ENCODE measurements at regions not wholly inside any gene's neighbourhood (a gene's known extent, or its start where the extent isn't known, plus 50 kb on each side); places are given as distances from the start of the nearest gene placed in this dataset.

DNA sequence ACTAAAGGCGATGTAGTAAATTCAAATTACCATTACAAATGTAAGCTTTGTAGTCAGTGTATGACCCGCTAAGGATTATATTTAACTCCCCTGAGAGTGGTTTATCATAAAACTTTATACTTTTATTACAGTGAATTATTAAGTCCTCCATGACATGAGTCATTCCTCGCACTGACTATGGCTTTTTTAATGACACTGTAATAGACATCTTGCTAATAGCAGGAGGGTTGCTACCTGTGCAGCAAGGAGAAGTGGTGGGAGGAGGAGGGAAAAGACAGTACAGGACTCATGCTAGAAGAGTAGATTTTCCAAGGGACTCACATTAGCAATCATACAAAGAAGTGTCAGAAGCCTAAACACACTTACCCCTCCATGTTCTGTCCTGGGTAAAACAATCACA is 556.1 kb downstream of the BCL11A start:
- Mint-ChIP-seq H3K4me3 (ENCODE audit: low read depth, unreplicated experiment) (no peak overlapping the region), H3K27ac (ENCODE audit: unreplicated experiment) (no peak overlapping the region), H3K27me3 (ENCODE audit: unreplicated experiment) (no peaks in the 10 kb centered on the region), H3K4me1 (ENCODE audit: low read depth, unreplicated experiment) (no peaks in the 10 kb centered on the region), H3K9me3 (ENCODE audit: low read depth, unreplicated experiment) (peaks cover 4% of the 10 kb centered on the region), H3K36me3 (ENCODE audit: insufficient read depth, unreplicated experiment) (no peaks in the 10 kb centered on the region)
- no peak for DNase-seq
- TF ChIP-seq, protein P1, sequence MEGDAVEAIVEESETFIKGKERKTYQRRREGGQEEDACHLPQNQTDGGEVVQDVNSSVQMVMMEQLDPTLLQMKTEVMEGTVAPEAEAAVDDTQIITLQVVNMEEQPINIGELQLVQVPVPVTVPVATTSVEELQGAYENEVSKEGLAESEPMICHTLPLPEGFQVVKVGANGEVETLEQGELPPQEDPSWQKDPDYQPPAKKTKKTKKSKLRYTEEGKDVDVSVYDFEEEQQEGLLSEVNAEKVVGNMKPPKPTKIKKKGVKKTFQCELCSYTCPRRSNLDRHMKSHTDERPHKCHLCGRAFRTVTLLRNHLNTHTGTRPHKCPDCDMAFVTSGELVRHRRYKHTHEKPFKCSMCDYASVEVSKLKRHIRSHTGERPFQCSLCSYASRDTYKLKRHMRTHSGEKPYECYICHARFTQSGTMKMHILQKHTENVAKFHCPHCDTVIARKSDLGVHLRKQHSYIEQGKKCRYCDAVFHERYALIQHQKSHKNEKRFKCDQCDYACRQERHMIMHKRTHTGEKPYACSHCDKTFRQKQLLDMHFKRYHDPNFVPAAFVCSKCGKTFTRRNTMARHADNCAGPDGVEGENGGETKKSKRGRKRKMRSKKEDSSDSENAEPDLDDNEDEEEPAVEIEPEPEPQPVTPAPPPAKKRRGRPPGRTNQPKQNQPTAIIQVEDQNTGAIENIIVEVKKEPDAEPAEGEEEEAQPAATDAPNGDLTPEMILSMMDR (IDR thresholded peaks at IDR 0.05; ENCODE audit: unreplicated experiment), result no peak
- intact Hi-C loops (cut with micrococcal nuclease; ENCODE audit: unreplicated experiment), result no loop called here
- CTCF ChIA-PET, result no interaction called here
- BruUV-seq (replicated peaks), result no TSS peak

DNA sequence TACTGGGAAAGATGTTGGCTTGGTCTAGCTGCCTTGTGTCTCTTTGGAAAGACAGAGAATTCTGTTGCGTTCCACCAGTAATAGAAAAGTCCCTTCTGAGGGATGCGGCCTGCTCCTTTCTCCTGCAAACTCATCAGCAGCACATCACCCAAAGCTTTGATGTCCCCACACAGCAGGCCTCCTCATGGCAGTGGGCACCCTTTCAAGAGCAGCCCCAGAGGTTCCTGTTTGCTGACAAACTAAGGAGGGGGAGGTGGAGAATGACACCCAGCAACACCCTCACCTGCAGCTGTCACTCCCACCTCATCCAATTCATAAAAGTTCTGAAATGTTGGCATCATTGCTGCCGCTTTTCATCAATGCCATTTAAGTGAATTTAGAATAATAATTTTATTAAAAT is 556.6 kb downstream of the BCL11A start:
- peaks cover 4% of the 10 kb centered on the region for H3K9me3 Mint-ChIP-seq (ENCODE audit: low read depth, unreplicated experiment)
- no peaks in the 10 kb centered on the region for H3K4me1 Mint-ChIP-seq (ENCODE audit: low read depth, unreplicated experiment)
- H3K4me3 Mint-ChIP-seq (ENCODE audit: low read depth, unreplicated experiment), result no peak overlapping the region
- no peak overlapping the region for H3K27ac Mint-ChIP-seq (ENCODE audit: unreplicated experiment)
- TF ChIP-seq, protein P1 (IDR thresholded peaks at IDR 0.05; ENCODE audit: unreplicated experiment), result no peak
- intact Hi-C loops (cut with micrococcal nuclease; ENCODE audit: unreplicated experiment), result no loop called here
- DNase-seq, result no peak
- no peaks in the 10 kb centered on the region for H3K36me3 Mint-ChIP-seq (ENCODE audit: insufficient read depth, unreplicated experiment)
- no peaks in the 10 kb centered on the region for H3K27me3 Mint-ChIP-seq (ENCODE audit: unreplicated experiment)
- CTCF ChIA-PET, result no interaction called here
- no TSS peak for BruUV-seq (replicated peaks)

DNA sequence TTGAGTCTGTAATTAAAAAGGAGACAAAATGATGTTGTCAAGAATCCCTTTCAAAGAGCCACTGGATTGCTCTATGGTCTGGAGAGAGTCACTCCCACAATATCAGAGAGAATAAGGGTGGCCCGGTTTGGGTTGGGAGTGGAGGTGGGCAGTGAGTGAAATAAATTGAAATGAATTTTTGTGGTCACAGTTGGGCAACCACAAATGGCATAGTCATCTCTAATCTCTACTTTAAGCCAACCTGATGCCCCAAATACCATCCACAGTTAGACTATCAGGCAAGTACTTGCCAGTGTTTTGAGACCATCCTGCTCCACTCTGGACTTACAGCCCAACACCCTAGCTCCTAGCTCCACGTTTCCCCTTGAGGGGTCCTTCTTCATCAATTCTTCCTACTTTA is 559.7 kb downstream of the BCL11A start:
- Mint-ChIP-seq H3K9me3 (ENCODE audit: low read depth, unreplicated experiment) (peaks cover 2% of the 10 kb centered on the region), H3K36me3 (ENCODE audit: insufficient read depth, unreplicated experiment) (no peaks in the 10 kb centered on the region), H3K27ac (ENCODE audit: unreplicated experiment) (no peak overlapping the region), H3K27me3 (ENCODE audit: unreplicated experiment) (no peaks in the 10 kb centered on the region), H3K4me3 (ENCODE audit: low read depth, unreplicated experiment) (no peak overlapping the region), H3K4me1 (ENCODE audit: low read depth, unreplicated experiment) (no peaks in the 10 kb centered on the region)
- TF ChIP-seq, protein P1 (IDR thresholded peaks at IDR 0.05; ENCODE audit: unreplicated experiment), result no peak
- no TSS peak for BruUV-seq (replicated peaks)
- CTCF ChIA-PET, result no interaction called here
- no peak for DNase-seq
- intact Hi-C loops (cut with micrococcal nuclease; ENCODE audit: unreplicated experiment), result no loop called here

DNA sequence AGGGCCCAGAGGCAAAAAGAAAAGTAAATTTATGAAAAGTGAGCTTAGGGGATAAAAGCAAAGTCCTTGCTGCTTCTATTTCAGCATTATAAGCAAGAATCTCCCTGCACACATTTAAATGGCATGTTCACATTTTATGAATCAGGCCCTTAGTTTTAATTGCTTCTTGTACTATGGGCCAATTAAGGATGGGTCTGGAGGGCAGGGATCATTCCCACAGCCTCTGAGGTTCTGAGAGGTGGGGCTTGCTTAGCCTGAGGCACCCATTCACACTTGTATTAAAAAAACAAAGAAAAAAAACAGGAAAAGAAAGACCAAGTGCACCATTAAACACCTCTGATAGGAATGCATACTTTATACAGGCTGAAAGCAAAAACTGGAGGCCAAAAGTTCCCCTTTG is 565.1 kb downstream of the BCL11A start:
- Mint-ChIP-seq H3K4me3 (ENCODE audit: low read depth, unreplicated experiment) (no peak overlapping the region), H3K27ac (ENCODE audit: unreplicated experiment) (no peak overlapping the region), H3K4me1 (ENCODE audit: low read depth, unreplicated experiment) (no peaks in the 10 kb centered on the region), H3K36me3 (ENCODE audit: insufficient read depth, unreplicated experiment) (no peaks in the 10 kb centered on the region), H3K27me3 (ENCODE audit: unreplicated experiment) (no peaks in the 10 kb centered on the region), H3K9me3 (ENCODE audit: low read depth, unreplicated experiment) (peaks cover 3% of the 10 kb centered on the region)
- DNase-seq, result no peak
- BruUV-seq (replicated peaks), result no TSS peak
- TF ChIP-seq, protein P1 (IDR thresholded peaks at IDR 0.05; ENCODE audit: unreplicated experiment), result no peak
- CTCF ChIA-PET, result interaction anchor here (0.7 kb wide), 1 partner anchor 64 kb away, joined by 3 read pairs; no protein-coding TSS in a partner anchor
- intact Hi-C loops (cut with micrococcal nuclease; ENCODE audit: unreplicated experiment), result no loop called here

DNA sequence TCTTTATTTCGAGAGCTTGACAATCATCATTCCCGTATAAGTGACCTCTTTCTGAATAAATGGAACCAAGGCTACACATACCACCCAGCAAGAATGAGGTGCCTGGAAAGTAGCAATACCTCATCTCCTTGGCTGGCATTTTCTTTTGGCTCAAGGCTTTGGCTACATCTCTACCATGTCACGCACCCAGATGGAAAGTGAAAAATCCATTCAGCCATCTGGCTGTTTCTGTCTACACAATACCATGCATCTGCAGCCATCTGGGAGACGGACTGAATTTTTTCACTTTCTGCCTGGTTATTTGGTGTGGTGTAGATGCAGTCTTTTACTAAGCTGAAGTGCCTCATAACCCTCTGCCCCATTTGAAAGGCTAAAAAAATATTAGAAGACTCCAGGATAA is 566.9 kb downstream of the BCL11A start:
- Mint-ChIP-seq H3K9me3 (ENCODE audit: low read depth, unreplicated experiment) (peaks cover 3% of the 10 kb centered on the region), H3K27me3 (ENCODE audit: unreplicated experiment) (no peaks in the 10 kb centered on the region), H3K4me3 (ENCODE audit: low read depth, unreplicated experiment) (no peak overlapping the region), H3K27ac (ENCODE audit: unreplicated experiment) (no peak overlapping the region), H3K36me3 (ENCODE audit: insufficient read depth, unreplicated experiment) (no peaks in the 10 kb centered on the region), H3K4me1 (ENCODE audit: low read depth, unreplicated experiment) (no peaks in the 10 kb centered on the region)
- no TSS peak for BruUV-seq (replicated peaks)
- TF ChIP-seq, protein P1 (IDR thresholded peaks at IDR 0.05; ENCODE audit: unreplicated experiment), result no peak
- CTCF ChIA-PET, result no interaction called here
- intact Hi-C loops (cut with micrococcal nuclease; ENCODE audit: unreplicated experiment), result no loop called here
- no peak for DNase-seq

All from Calu3 (cell line).